ENCODE measurements at regions not wholly inside any gene's neighbourhood (a gene's known extent, or its start where the extent isn't known, plus 50 kb on each side); places are given as distances from the start of the nearest gene placed in this dataset.
A peak's percentile ranks its signal among the peaks of the same experiment; 100 is the strongest.

DNA sequence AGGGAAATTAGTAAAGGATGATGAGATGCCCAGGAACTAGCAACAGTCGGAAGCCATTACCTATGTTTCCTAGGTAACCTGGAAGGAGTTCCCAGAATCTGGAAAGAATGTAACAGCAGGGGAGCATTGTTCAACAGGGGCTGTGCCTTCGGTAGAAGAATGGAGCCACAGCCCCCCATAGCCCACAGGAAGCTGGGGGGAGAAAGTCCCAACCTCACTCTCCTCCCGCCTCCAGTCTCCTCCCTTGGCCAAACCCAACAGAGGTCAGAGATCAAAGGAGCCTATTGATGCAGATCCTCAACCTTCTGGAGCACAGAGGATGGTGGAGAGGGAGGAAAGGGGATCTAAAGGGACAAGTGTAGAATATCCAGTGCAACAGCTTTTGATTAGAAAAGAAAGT, 131.5 kb upstream of the SLC44A3 start:
- Histone ChIP-seq H3K36me3 (ENCODE audit: control insufficient read depth, insufficient read depth, low read length) (no peaks in the 10 kb centered on the region), H3K9ac (ENCODE audit: extremely low read depth, low read length, poor library complexity, severe bottlenecking) (no peak overlapping the region), H3K4me1 (ENCODE audit: control insufficient read depth, insufficient read depth, low read length) (peaks cover 3% of the 10 kb centered on the region), H3K27ac (ENCODE audit: low read depth, low read length) (peak overlapping the region; percentile 74), H3K4me3 (ENCODE audit: low read length) (no peak overlapping the region), H3K9me3 (ENCODE audit: control insufficient read depth, low read length) (peaks cover 41% of the 10 kb centered on the region), H3K27me3 (ENCODE audit: control insufficient read depth, insufficient read depth, low read length, poor library complexity, severe bottlenecking) (no peaks in the 10 kb centered on the region)
- Mint-ChIP-seq H3K36me3 (ENCODE audit: low read depth) (peaks cover 17% of the 10 kb centered on the region), H3K27ac (no peak overlapping the region), H3K9me3 (peaks cover 28% of the 10 kb centered on the region), H3K27me3 (ENCODE audit: insufficient read depth) (no peaks in the 10 kb centered on the region), H3K4me1 (peaks cover 19% of the 10 kb centered on the region), H3K4me3 (no peak overlapping the region)
- WGBS, 2 experiments (ENCODE audit: insufficient coverage in 1 of 2, insufficient read length in 1 of 2) = 13 to 45% methylated on average over 1 to 3 of the region's 3 CpGs
- peak; percentile 85 for DNase-seq
- TF ChIP-seq, protein P1, sequence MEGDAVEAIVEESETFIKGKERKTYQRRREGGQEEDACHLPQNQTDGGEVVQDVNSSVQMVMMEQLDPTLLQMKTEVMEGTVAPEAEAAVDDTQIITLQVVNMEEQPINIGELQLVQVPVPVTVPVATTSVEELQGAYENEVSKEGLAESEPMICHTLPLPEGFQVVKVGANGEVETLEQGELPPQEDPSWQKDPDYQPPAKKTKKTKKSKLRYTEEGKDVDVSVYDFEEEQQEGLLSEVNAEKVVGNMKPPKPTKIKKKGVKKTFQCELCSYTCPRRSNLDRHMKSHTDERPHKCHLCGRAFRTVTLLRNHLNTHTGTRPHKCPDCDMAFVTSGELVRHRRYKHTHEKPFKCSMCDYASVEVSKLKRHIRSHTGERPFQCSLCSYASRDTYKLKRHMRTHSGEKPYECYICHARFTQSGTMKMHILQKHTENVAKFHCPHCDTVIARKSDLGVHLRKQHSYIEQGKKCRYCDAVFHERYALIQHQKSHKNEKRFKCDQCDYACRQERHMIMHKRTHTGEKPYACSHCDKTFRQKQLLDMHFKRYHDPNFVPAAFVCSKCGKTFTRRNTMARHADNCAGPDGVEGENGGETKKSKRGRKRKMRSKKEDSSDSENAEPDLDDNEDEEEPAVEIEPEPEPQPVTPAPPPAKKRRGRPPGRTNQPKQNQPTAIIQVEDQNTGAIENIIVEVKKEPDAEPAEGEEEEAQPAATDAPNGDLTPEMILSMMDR (conservative IDR thresholded peaks at IDR 0.05) = no peak

DNA sequence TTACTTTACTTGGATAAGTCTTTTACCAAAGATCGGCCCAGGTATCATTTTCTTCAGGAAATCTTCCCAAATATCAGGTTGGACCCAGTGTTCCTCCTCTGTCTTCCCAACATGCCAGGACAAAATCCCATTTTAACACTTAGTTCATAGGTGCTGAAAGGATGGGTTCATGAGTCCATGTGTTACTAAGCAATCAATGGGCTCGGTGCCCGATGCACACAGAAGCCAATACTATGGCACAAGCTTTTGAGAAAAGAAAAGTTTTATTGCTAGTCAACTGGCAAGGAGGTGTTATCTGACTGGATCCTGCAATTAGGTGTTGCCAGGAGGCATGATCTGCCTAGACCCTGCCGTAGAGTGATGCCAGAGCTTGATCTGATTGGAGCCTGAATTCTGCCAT, 133.3 kb upstream of the SLC44A3 start:
- peak; percentile 13 for DNase-seq
- Histone ChIP-seq H3K27ac (ENCODE audit: low read depth, low read length) (no peak overlapping the region), H3K9me3 (ENCODE audit: control insufficient read depth, low read length) (peaks cover 33% of the 10 kb centered on the region), H3K9ac (ENCODE audit: extremely low read depth, low read length, poor library complexity, severe bottlenecking) (no peak overlapping the region), H3K4me3 (ENCODE audit: low read length) (peak overlapping the region; percentile 55), H3K36me3 (ENCODE audit: control insufficient read depth, insufficient read depth, low read length) (no peaks in the 10 kb centered on the region), H3K4me1 (ENCODE audit: control insufficient read depth, insufficient read depth, low read length) (peaks cover 3% of the 10 kb centered on the region), H3K27me3 (ENCODE audit: control insufficient read depth, insufficient read depth, low read length, poor library complexity, severe bottlenecking) (no peaks in the 10 kb centered on the region)
- peaks cover 25% of the 10 kb centered on the region for H3K9me3 Mint-ChIP-seq
- H3K36me3 Mint-ChIP-seq (ENCODE audit: low read depth) = peaks cover 17% of the 10 kb centered on the region
- WGBS, 2 experiments (ENCODE audit: insufficient coverage in 1 of 2, insufficient read length in 1 of 2) = 96 to 98% methylated on average over 4 of the region's 4 CpGs
- no peak overlapping the region for H3K27ac Mint-ChIP-seq
- no peak overlapping the region for H3K4me3 Mint-ChIP-seq
- TF ChIP-seq, protein P1 (conservative IDR thresholded peaks at IDR 0.05) = no peak
- H3K4me1 Mint-ChIP-seq = peaks cover 19% of the 10 kb centered on the region
- no peaks in the 10 kb centered on the region for H3K27me3 Mint-ChIP-seq (ENCODE audit: insufficient read depth)

DNA sequence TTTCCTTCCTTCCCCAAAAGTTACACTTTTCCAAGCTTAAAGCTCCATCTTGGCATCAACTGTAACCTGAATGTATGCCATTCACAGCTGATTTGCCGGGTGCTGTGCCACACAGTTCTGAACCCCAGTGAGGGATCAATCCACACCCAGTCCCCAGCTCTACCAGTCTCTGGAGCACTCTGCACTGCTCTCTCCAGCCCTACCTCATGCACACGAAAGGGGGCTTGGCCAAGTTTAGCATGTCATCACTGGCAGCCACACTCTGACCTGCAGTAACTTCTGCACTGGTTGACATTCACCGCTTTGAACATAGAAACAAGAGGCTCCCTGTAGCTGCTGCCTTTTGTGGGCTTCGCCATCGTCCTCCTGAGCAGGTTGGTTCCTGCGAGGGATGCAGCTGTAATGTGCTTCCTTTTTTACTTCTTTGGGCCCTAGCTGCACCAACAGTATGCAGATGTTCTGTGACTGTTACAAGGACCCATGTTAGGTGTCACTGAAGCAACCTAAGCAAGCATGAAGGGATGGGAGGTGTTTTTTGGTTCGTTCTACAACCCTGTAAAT, 135.4 kb upstream of the SLC44A3 start:
- no peaks in the 10 kb centered on the region for H3K36me3 ChIP-seq (ENCODE audit: control insufficient read depth, insufficient read depth, low read length)
- peaks cover 3% of the 10 kb centered on the region for H3K4me1 ChIP-seq (ENCODE audit: control insufficient read depth, insufficient read depth, low read length)
- H3K9ac ChIP-seq (ENCODE audit: extremely low read depth, low read length, poor library complexity, severe bottlenecking) = no peak overlapping the region
- DNase-seq = peak; percentile 29
- H3K27ac ChIP-seq (ENCODE audit: low read depth, low read length) = no peak overlapping the region
- H3K36me3 Mint-ChIP-seq (ENCODE audit: low read depth) = peaks cover 15% of the 10 kb centered on the region
- no peak overlapping the region for H3K4me3 Mint-ChIP-seq
- peaks cover 14% of the 10 kb centered on the region for H3K9me3 ChIP-seq (ENCODE audit: control insufficient read depth, low read length)
- peaks cover 17% of the 10 kb centered on the region for H3K9me3 Mint-ChIP-seq
- TF ChIP-seq, protein P1 (conservative IDR thresholded peaks at IDR 0.05) = no peak
- H3K27me3 Mint-ChIP-seq (ENCODE audit: insufficient read depth) = no peaks in the 10 kb centered on the region
- 82 to 88% methylated on average over 6 to 7 of the region's 7 CpGs for WGBS, 2 experiments (ENCODE audit: insufficient coverage in 1 of 2, insufficient read length in 1 of 2)
- H3K4me3 ChIP-seq (ENCODE audit: low read length) = no peak overlapping the region
- H3K4me1 Mint-ChIP-seq = peaks cover 14% of the 10 kb centered on the region
- no peaks in the 10 kb centered on the region for H3K27me3 ChIP-seq (ENCODE audit: control insufficient read depth, insufficient read depth, low read length, poor library complexity, severe bottlenecking)
- H3K27ac Mint-ChIP-seq = no peak overlapping the region

All from endodermal cell (in vitro differentiated cells).